Erythroblast (primary cell): ENCODE measurements at regions not wholly inside any gene's neighbourhood (a gene's known extent, or its start where the extent isn't known, plus 50 kb on each side); places are given as distances from the start of the nearest gene placed in this dataset.

Source experiments
- GATA1 ChIP-seq: IDR thresholded peaks from 2 replicates; pipeline ENCODE4 v1.6.1; 2011; ENCODE audit warnings: low read depth, mild to moderate bottlenecking, control low read depth, low read length, moderate library complexity
- POLR2A ChIP-seq: IDR thresholded peaks from 2 replicates; pipeline ENCODE4 v1.6.1; 2011; ENCODE audit warnings: mild to moderate bottlenecking, low read length

- TF ChIP-seq POLR2A (no peak), GATA1 (no peak)
These were observed 301.1 kb downstream of the PRR16 start for GRCh38 chr5:120765189-120765588.
